Mesothelial cell of epicardium (in vitro differentiated cells): ENCODE measurements at regions not wholly inside any gene's neighbourhood (a gene's known extent, or its start where the extent isn't known, plus 50 kb on each side); places are given as distances from the start of the nearest gene placed in this dataset.
A peak's percentile ranks its signal among the peaks of the same experiment; 100 is the strongest.

Experiments
- DNase-seq, 2 experiments: peaks; one replicate each; pipeline ENCODE4 v3.0.0; 2021; ENCODE audit warnings: low spot score in 2 of 2; ENCODE audit not compliant: unreplicated experiment in 2 of 2
- H3K27ac Mint-ChIP-seq: 2 replicates; pipeline ENCODE4 v1.8.0; 2021; ENCODE audit warnings: mixed read lengths
- H3K27me3 Mint-ChIP-seq: 2 replicates; pipeline ENCODE4 v1.8.0; 2021; ENCODE audit warnings: low read depth, mixed read lengths
- H3K36me3 Mint-ChIP-seq: 2 replicates; pipeline ENCODE4 v1.8.0; 2021; ENCODE audit warnings: mixed read lengths
- H3K4me1 Mint-ChIP-seq: 2 replicates; pipeline ENCODE4 v1.8.0; 2021; ENCODE audit warnings: mixed read lengths
- H3K4me3 Mint-ChIP-seq: 2 replicates; pipeline ENCODE4 v1.8.0; 2021; ENCODE audit warnings: mild to moderate bottlenecking, moderate library complexity, mixed read lengths
- H3K9me3 Mint-ChIP-seq: 2 replicates; pipeline ENCODE4 v1.8.0; 2021; ENCODE audit warnings: mixed read lengths
- CTCF ChIP-seq: fragments of 200-600 bp; sonication (generic); IDR thresholded peaks from one replicate; pipeline ENCODE4 v1.5.0; 2021; ENCODE audit warnings: antibody characterized with exemption; ENCODE audit not compliant: unreplicated experiment

GRCh38 chr13:82701020-82701419 is 1181.3 kb downstream of the SLITRK1 start:
- Mint-ChIP-seq H3K36me3 (no peaks in the 10 kb centered on the region), H3K4me1 (peaks cover 10% of the 10 kb centered on the region), H3K9me3 (peaks cover 11% of the 10 kb centered on the region), H3K4me3 (no peak overlapping the region), H3K27me3 (no peaks in the 10 kb centered on the region), H3K27ac (no peak overlapping the region)
- DNase-seq, result no peak
- TF ChIP-seq CTCF, result no peak

DNA sequence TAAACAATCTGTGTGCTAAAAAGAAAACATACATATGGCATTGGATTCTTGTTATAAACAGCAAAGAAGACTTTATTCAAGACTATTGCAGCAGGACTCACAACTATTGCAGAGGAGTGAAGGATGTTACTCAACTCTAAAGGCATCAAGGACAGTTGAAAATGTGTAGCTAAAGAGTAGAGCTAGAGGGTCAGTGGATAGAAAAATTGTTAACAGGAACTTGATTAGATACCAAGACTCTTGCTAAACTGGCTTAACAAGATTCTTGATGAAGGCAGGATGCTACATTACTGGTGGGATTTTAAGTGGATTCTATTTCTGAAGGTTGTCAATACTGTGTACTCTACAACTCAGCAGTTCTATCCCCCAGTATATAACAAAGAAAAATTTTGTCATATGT is 1183.3 kb downstream of the SLITRK1 start:
- peaks cover 10% of the 10 kb centered on the region for H3K4me1 Mint-ChIP-seq
- no peak for TF ChIP-seq CTCF

DNA sequence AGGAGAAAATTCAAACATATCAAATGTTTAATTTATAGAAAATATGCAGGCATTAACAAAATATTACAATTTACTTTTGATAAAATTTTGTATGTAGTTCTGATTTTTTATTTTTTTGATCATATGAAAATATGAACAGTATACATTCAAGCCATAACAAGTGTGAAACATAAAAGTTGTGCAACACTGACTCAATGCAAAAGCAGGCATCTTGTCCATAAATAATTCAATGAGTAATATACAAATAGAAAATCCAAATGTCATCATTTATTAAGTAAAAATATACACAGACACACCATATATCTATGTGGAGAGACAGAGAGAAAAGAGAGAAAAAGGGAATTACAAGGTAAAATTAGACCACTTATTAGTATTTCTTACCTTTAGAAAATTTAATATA is 1183.9 kb downstream of the SLITRK1 start:
- H3K9me3 Mint-ChIP-seq, result no peaks in the 10 kb centered on the region
- DNase-seq, result no peak
- TF ChIP-seq CTCF, result no peak
- H3K4me1 Mint-ChIP-seq, result peaks cover 10% of the 10 kb centered on the region
- H3K36me3 Mint-ChIP-seq, result no peaks in the 10 kb centered on the region
- H3K27ac Mint-ChIP-seq, result no peak overlapping the region
- no peaks in the 10 kb centered on the region for H3K27me3 Mint-ChIP-seq
- H3K4me3 Mint-ChIP-seq, result no peak overlapping the region

More for the DNA sequence above, 1183.3 kb downstream of the SLITRK1 start:
- peak overlapping the region; percentile 32 for H3K27ac Mint-ChIP-seq
- H3K9me3 Mint-ChIP-seq, result peaks cover 5% of the 10 kb centered on the region
- H3K4me3 Mint-ChIP-seq, result no peak overlapping the region
- H3K27me3 Mint-ChIP-seq, result no peaks in the 10 kb centered on the region
- H3K36me3 Mint-ChIP-seq, result no peaks in the 10 kb centered on the region
- DNase-seq, result no peak

DNA sequence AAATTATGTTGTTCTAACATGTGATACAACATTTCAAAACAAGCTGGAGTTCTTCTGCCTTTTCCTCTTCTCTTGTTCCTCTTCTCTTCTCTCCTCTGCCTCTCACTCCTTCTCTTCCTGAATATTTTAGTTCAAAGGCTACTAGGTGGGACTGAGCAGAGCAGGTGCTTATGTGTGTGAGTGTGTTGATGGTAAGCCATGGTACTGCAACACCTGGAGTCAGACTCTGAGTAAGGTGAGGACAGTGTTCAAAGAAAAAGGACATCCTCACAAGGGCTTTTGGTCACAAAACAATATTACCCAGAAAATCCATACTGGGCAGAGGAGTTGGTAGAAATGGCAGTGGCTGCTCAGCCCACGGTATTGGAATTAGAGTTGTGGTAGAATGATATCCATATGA is 1188.7 kb downstream of the SLITRK1 start:
- DNase-seq, result no peak
- Mint-ChIP-seq H3K36me3 (no peaks in the 10 kb centered on the region), H3K4me1 (peaks cover under 1% of the 10 kb centered on the region), H3K27me3 (no peaks in the 10 kb centered on the region), H3K4me3 (no peak overlapping the region), H3K9me3 (peaks cover 6% of the 10 kb centered on the region), H3K27ac (no peak overlapping the region)
- TF ChIP-seq CTCF, result no peak

DNA sequence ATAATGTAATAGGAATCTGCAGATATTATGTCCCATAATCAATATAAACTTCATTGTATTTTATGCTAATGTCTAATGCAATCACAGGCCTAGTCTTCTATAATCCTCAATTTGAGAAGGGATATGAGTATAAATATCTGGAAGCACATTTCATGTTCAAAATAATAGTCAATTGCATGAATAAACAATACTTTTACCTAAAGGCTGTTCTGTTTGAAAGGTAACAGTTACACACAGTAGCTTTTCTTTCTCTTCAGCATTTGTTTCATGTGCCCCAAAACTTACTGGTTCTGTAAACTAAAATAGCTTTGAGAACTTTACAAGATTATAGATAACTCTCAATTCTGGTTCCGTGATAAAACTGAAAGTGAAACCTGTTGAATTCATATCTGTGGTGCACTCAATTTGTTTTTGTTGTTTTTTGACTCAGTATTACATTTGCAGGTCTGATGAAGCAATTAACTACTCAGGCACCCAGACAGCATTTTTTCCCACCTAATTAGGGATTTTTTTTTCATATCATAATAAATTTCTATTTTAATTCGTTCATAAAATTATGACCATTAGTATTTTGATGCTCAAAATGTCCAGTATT is 1193.8 kb downstream of the SLITRK1 start:
- Mint-ChIP-seq H3K4me3 (no peak overlapping the region), H3K4me1 (no peaks in the 10 kb centered on the region), H3K27me3 (no peaks in the 10 kb centered on the region), H3K27ac (no peak overlapping the region), H3K36me3 (no peaks in the 10 kb centered on the region), H3K9me3 (peaks cover 11% of the 10 kb centered on the region)
- no peak for DNase-seq
- no peak for TF ChIP-seq CTCF

GRCh38 chr13:82687884-82688283 is 1194.4 kb downstream of the SLITRK1 start:
- H3K36me3 Mint-ChIP-seq, result no peaks in the 10 kb centered on the region

More at GRCh38 chr13:82687884-82688283, 1194.4 kb downstream of the SLITRK1 start:
- DNase-seq, result no peak
- Mint-ChIP-seq H3K9me3 (peaks cover 17% of the 10 kb centered on the region), H3K27me3 (no peaks in the 10 kb centered on the region), H3K27ac (no peak overlapping the region), H3K4me3 (no peak overlapping the region), H3K4me1 (no peaks in the 10 kb centered on the region)
- TF ChIP-seq CTCF, result no peak
